ENCODE measurements at regions not wholly inside any gene's neighbourhood (a gene's known extent, or its start where the extent isn't known, plus 50 kb on each side); places are given as distances from the start of the nearest gene placed in this dataset.

- Histone ChIP-seq H3K36me3 (ENCODE audit: insufficient read depth, low read length) (no peaks in the 10 kb centered on the region), H3K9me3 (ENCODE audit: low read depth, low read length) (no peaks in the 10 kb centered on the region), H2AFZ (ENCODE audit: low read length) (no peak overlapping the region), H3K4me2 (ENCODE audit: insufficient read depth, low read length) (no peak overlapping the region), H4K20me1 (ENCODE audit: insufficient read depth, low read length) (no peaks in the 10 kb centered on the region), H3K4me1 (ENCODE audit: insufficient read depth, low read length) (peaks cover 5% of the 10 kb centered on the region), H3K4me3 (ENCODE audit: insufficient read depth, low read length) (no peak overlapping the region), H3K27ac (ENCODE audit: low read depth, low read length) (no peak overlapping the region), H3K79me2 (ENCODE audit: insufficient read depth, low read length) (no peaks in the 10 kb centered on the region), H3K27me3 (ENCODE audit: insufficient read depth, low read length) (peaks cover 3% of the 10 kb centered on the region)
- TF ChIP-seq CTCF (IDR thresholded peaks at IDR 0.05; ENCODE audit: extremely low read depth, low read depth, low read length) = no peak
- DNase-seq (ENCODE audit: insufficient read length, low spot score, missing footprints) = no peak
These were observed 66.5 kb downstream of the POLR2M start for GRCh38 chr15:57773051-57773450.

- TF ChIP-seq CTCF (IDR thresholded peaks at IDR 0.05; ENCODE audit: extremely low read depth, low read depth, low read length) = no peak
- DNase-seq (ENCODE audit: insufficient read length, low spot score, missing footprints) = no peak
- Histone ChIP-seq H3K4me3 (ENCODE audit: insufficient read depth, low read length) (no peak overlapping the region), H3K9me3 (ENCODE audit: low read depth, low read length) (no peaks in the 10 kb centered on the region), H3K27me3 (ENCODE audit: insufficient read depth, low read length) (peaks cover 3% of the 10 kb centered on the region), H3K4me2 (ENCODE audit: insufficient read depth, low read length) (no peak overlapping the region), H3K79me2 (ENCODE audit: insufficient read depth, low read length) (no peaks in the 10 kb centered on the region), H3K36me3 (ENCODE audit: insufficient read depth, low read length) (no peaks in the 10 kb centered on the region), H2AFZ (ENCODE audit: low read length) (no peak overlapping the region), H3K27ac (ENCODE audit: low read depth, low read length) (no peak overlapping the region), H4K20me1 (ENCODE audit: insufficient read depth, low read length) (no peaks in the 10 kb centered on the region), H3K4me1 (ENCODE audit: insufficient read depth, low read length) (no peaks in the 10 kb centered on the region)
These were observed 70.5 kb downstream of the POLR2M start for GRCh38 chr15:57777003-57777402.

- no peak for DNase-seq (ENCODE audit: insufficient read length, low spot score, missing footprints)
- no peak overlapping the region for H3K4me2 ChIP-seq (ENCODE audit: insufficient read depth, low read length)
These were observed 74.0 kb downstream of the POLR2M start for GRCh38 chr15:57780471-57780870.

GRCh38 chr15:57782731-57783130 lies 76.2 kb downstream of the POLR2M start:
- H3K4me2 ChIP-seq (ENCODE audit: insufficient read depth, low read length) = no peak overlapping the region
- no peak for TF ChIP-seq CTCF (IDR thresholded peaks at IDR 0.05; ENCODE audit: extremely low read depth, low read depth, low read length)
- no peak overlapping the region for H3K4me3 ChIP-seq (ENCODE audit: insufficient read depth, low read length)
- no peaks in the 10 kb centered on the region for H3K27me3 ChIP-seq (ENCODE audit: insufficient read depth, low read length)
- no peaks in the 10 kb centered on the region for H3K79me2 ChIP-seq (ENCODE audit: insufficient read depth, low read length)
- no peaks in the 10 kb centered on the region for H3K9me3 ChIP-seq (ENCODE audit: low read depth, low read length)
- H2AFZ ChIP-seq (ENCODE audit: low read length) = no peak overlapping the region
- H4K20me1 ChIP-seq (ENCODE audit: insufficient read depth, low read length) = no peaks in the 10 kb centered on the region
- H3K36me3 ChIP-seq (ENCODE audit: insufficient read depth, low read length) = no peaks in the 10 kb centered on the region
- peaks cover 4% of the 10 kb centered on the region for H3K4me1 ChIP-seq (ENCODE audit: insufficient read depth, low read length)
- DNase-seq (ENCODE audit: insufficient read length, low spot score, missing footprints) = no peak
- no peak overlapping the region for H3K27ac ChIP-seq (ENCODE audit: low read depth, low read length)

More at GRCh38 chr15:57780471-57780870, 74.0 kb downstream of the POLR2M start:
- peaks cover 4% of the 10 kb centered on the region for H3K4me1 ChIP-seq (ENCODE audit: insufficient read depth, low read length)
- TF ChIP-seq CTCF (IDR thresholded peaks at IDR 0.05; ENCODE audit: extremely low read depth, low read depth, low read length) = no peak
- no peak overlapping the region for H3K4me3 ChIP-seq (ENCODE audit: insufficient read depth, low read length)
- no peaks in the 10 kb centered on the region for H3K27me3 ChIP-seq (ENCODE audit: insufficient read depth, low read length)
- H3K36me3 ChIP-seq (ENCODE audit: insufficient read depth, low read length) = no peaks in the 10 kb centered on the region
- H4K20me1 ChIP-seq (ENCODE audit: insufficient read depth, low read length) = no peaks in the 10 kb centered on the region
- H3K79me2 ChIP-seq (ENCODE audit: insufficient read depth, low read length) = no peaks in the 10 kb centered on the region
- H3K9me3 ChIP-seq (ENCODE audit: low read depth, low read length) = no peaks in the 10 kb centered on the region
- H2AFZ ChIP-seq (ENCODE audit: low read length) = no peak overlapping the region
- no peak overlapping the region for H3K27ac ChIP-seq (ENCODE audit: low read depth, low read length)

All from osteoblast (primary cell).